ENCODE measurements at regions not wholly inside any gene's neighbourhood (a gene's known extent, or its start where the extent isn't known, plus 50 kb on each side); places are given as distances from the start of the nearest gene placed in this dataset.

DNA sequence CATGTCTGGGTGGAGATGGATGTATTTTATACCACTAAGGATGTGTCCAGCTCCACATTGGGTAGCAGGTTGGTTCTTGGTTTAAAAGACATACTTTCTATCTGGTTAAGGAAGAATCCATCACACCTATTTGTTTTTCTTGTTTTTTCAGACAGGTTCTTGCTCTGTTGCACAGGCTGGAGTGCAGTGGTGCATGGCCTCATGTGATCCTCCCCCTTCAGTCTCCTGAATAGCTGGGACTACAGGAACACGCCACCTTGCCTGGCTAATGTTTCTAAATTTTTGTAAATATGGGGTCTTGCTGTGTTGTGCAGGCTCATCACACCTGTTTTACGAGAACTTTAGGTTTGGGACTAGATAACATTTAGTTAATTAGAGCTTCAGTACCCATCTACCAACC lies 80.2 kb upstream of the PRNP start:
- Histone ChIP-seq H4K8ac (ENCODE audit: extremely low read depth, insufficient read depth, low read length) (no peak overlapping the region), H3K14ac (ENCODE audit: insufficient read length) (no peak overlapping the region), H3K27ac (ENCODE audit: low read depth, low read length) (no peak overlapping the region), H2AFZ (ENCODE audit: low read length) (no peak overlapping the region), H3K23me2 (ENCODE audit: low read depth, low read length) (no peaks in the 10 kb centered on the region), H3K9me3 (ENCODE audit: insufficient read depth in 2 of 2, low read depth in 1 of 2, low read length in 1 of 2) (no peaks in the 10 kb centered on the region), H2AK5ac (ENCODE audit: low read depth, low read length) (no peak overlapping the region), H4K5ac (ENCODE audit: insufficient read length, low read depth, low read length) (no peak overlapping the region), H4K20me1 (replicated peaks in 1 of 2; ENCODE audit: control insufficient read depth in 1 of 2, insufficient read depth in 2 of 2, low read length in 2 of 2) (no peaks in the 10 kb centered on the region), H4K91ac (replicated peaks; ENCODE audit: insufficient read length, low read length) (no peak overlapping the region), H3K27me3 (replicated peaks in 1 of 4; ENCODE audit: control insufficient read depth in 3 of 4, extremely low read depth in 1 of 4, insufficient read depth in 3 of 4, low read length in 3 of 4) (no peaks in the 10 kb centered on the region), H3K36me3 (ENCODE audit: control insufficient read depth in 2 of 4, insufficient read depth in 4 of 4, low read length in 3 of 4) (no peaks in the 10 kb centered on the region), H3K79me1 (ENCODE audit: low read depth, low read length) (no peaks in the 10 kb centered on the region), H2BK15ac (ENCODE audit: low read length) (no peak overlapping the region), H3K4me3 (ENCODE audit: extremely low read depth in 1 of 4, insufficient read depth in 2 of 4, low read depth in 3 of 4, low read length in 4 of 4) (no peak overlapping the region), H3K4me2 (ENCODE audit: insufficient read depth in 1 of 2, low read depth in 2 of 2, low read length in 2 of 2) (no peak overlapping the region), H3K18ac (ENCODE audit: extremely low read depth, low read length) (no peak overlapping the region), H3K23ac (ENCODE audit: insufficient read length) (no peak overlapping the region), H2BK120ac (replicated peaks; ENCODE audit: low read depth, low read length) (no peak overlapping the region), H3K9ac (replicated peaks in 1 of 4; ENCODE audit: extremely low read depth in 1 of 4, low read depth in 3 of 4, low read length in 3 of 4) (no peak overlapping the region), H3K4ac (replicated peaks; ENCODE audit: insufficient read length, low read depth, low read length) (no peak overlapping the region), H3K4me1 (replicated peaks in 1 of 4; ENCODE audit: control insufficient read depth in 3 of 4, insufficient read depth in 4 of 4, low read length in 3 of 4) (no peaks in the 10 kb centered on the region; a peak in 1 of 7 replicates), H2BK5ac (ENCODE audit: low read depth, low read length) (no peak overlapping the region), H2BK12ac (ENCODE audit: low read depth, low read length) (no peak overlapping the region), H3K79me2 (ENCODE audit: control insufficient read depth in 1 of 2, insufficient read depth in 2 of 2, low read length in 2 of 2) (no peaks in the 10 kb centered on the region), H2BK20ac (ENCODE audit: low read length) (no peak overlapping the region), H3K56ac (replicated peaks; ENCODE audit: insufficient read length, low read depth, low read length) (no peak overlapping the region)
- CTCF ChIA-PET (ENCODE audit: partially characterized antibody): interaction anchor here (0.9 to 2.7 kb wide), 6 partner anchors 10 to 135 kb away, joined by 3 to 13 read pairs (median 5); no protein-coding TSS in a partner anchor
- DNase-seq (ENCODE audit: low read depth in 1 of 2, low spot score in 2 of 2): no peak
- 86% methylated on average over 2 of the region's 2 CpGs; no CpG with 5 or more reads in 1 of the 2 experiments for WGBS, 2 experiments (ENCODE audit: extremely low coverage in 1 of 2, insufficient coverage in 1 of 2, insufficient read length in 1 of 2, insufficient replicate concordance in 2 of 2, low coverage in 1 of 2, low lambda C conversion rate in 2 of 2, missing lambda C conversion rate in 1 of 2)
- FAIRE-seq: no peak
- POLR2A ChIA-PET (ENCODE audit: partially characterized antibody): no interaction called here
- TF ChIP-seq RBBP5 (IDR thresholded peaks at IDR 0.05; ENCODE audit: borderline replicate concordance, low read depth, low read length): no peak
- TF ChIP-seq, protein P1, sequence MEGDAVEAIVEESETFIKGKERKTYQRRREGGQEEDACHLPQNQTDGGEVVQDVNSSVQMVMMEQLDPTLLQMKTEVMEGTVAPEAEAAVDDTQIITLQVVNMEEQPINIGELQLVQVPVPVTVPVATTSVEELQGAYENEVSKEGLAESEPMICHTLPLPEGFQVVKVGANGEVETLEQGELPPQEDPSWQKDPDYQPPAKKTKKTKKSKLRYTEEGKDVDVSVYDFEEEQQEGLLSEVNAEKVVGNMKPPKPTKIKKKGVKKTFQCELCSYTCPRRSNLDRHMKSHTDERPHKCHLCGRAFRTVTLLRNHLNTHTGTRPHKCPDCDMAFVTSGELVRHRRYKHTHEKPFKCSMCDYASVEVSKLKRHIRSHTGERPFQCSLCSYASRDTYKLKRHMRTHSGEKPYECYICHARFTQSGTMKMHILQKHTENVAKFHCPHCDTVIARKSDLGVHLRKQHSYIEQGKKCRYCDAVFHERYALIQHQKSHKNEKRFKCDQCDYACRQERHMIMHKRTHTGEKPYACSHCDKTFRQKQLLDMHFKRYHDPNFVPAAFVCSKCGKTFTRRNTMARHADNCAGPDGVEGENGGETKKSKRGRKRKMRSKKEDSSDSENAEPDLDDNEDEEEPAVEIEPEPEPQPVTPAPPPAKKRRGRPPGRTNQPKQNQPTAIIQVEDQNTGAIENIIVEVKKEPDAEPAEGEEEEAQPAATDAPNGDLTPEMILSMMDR (IDR thresholded peaks at IDR 0.05; ENCODE audit: control extremely low read depth in 1 of 3, insufficient read depth in 1 of 3, low read depth in 1 of 3, low read length in 3 of 3): no peak
- no peak for TF ChIP-seq JUND (IDR thresholded peaks at IDR 0.05; ENCODE audit: low read length)
- TF ChIP-seq SP2 (IDR thresholded peaks at IDR 0.05; ENCODE audit: low read length): no peak
- TF ChIP-seq SIRT6 (IDR thresholded peaks at IDR 0.05; ENCODE audit: low read length): no peak
- no peak for TF ChIP-seq TBP (IDR thresholded peaks at IDR 0.05; ENCODE audit: low read depth, low read length)
- TF ChIP-seq, protein P2, sequence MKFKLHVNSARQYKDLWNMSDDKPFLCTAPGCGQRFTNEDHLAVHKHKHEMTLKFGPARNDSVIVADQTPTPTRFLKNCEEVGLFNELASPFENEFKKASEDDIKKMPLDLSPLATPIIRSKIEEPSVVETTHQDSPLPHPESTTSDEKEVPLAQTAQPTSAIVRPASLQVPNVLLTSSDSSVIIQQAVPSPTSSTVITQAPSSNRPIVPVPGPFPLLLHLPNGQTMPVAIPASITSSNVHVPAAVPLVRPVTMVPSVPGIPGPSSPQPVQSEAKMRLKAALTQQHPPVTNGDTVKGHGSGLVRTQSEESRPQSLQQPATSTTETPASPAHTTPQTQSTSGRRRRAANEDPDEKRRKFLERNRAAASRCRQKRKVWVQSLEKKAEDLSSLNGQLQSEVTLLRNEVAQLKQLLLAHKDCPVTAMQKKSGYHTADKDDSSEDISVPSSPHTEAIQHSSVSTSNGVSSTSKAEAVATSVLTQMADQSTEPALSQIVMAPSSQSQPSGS (IDR thresholded peaks at IDR 0.05; ENCODE audit: low read length): no peak
- no peak for TF ChIP-seq RNF2 (IDR thresholded peaks at IDR 0.05; ENCODE audit: borderline replicate concordance, low read depth, low read length, missing control alignments, poor library complexity, severe bottlenecking)
- TF ChIP-seq KDM1A (IDR thresholded peaks at IDR 0.05; ENCODE audit: borderline replicate concordance, low read length): no peak
- TF ChIP-seq YY1 (IDR thresholded peaks at IDR 0.05; ENCODE audit: low read depth, low read length): no peak
- TF ChIP-seq NRF1 (IDR thresholded peaks at IDR 0.05; ENCODE audit: low read depth, low read length): no peak

Measured in H1 (cell line).